Neural progenitor cell (in vitro differentiated cells): ENCODE measurements at regions not wholly inside any gene's neighbourhood (a gene's known extent, or its start where the extent isn't known, plus 50 kb on each side); places are given as distances from the start of the nearest gene placed in this dataset.

ENCODE experiments used
- EZH2 ChIP-seq: fragments of 200-600 bp; sonication (generic); IDR thresholded peaks from 2 replicates; pipeline ENCODE4 v1.6.1; 2017; ENCODE audit warnings: antibody characterized with exemption, mild to moderate bottlenecking, moderate library complexity
- EZH2phosphoT487 ChIP-seq: fragments of 200-600 bp; sonication (generic); IDR thresholded peaks from 2 replicates; pipeline ENCODE4 v1.6.1; 2017; ENCODE audit warnings: antibody characterized with exemption
- TF ChIP-seq, protein P1 (sequence below): fragments of 200-600 bp; sonication (generic); IDR thresholded peaks from 2 replicates; pipeline ENCODE4 v1.5.1; 2017; ENCODE audit warnings: antibody characterized with exemption, mild to moderate bottlenecking

DNA sequence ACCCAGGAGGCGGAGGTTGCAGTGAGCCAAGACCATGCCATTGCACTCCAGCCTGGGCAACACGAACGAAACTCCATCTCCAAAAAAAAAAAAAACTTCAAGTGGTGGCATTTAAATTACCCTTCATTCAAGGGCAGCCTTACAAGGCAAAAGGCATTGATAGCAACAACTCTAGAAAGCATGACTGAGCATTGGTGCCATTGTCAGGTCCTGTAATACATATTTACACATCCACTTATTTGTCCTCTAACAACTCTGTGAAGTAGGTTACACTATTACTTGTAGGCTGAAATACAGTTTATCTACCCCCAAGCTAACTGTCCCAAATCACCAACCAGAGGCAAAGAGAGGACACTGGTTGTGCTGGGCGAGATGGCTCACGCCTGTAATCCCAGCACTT, 52.7 kb upstream of the LARP1 start:
- TF ChIP-seq EZH2 (no peak), EZH2phosphoT487 (no peak)
- TF ChIP-seq, protein P1, sequence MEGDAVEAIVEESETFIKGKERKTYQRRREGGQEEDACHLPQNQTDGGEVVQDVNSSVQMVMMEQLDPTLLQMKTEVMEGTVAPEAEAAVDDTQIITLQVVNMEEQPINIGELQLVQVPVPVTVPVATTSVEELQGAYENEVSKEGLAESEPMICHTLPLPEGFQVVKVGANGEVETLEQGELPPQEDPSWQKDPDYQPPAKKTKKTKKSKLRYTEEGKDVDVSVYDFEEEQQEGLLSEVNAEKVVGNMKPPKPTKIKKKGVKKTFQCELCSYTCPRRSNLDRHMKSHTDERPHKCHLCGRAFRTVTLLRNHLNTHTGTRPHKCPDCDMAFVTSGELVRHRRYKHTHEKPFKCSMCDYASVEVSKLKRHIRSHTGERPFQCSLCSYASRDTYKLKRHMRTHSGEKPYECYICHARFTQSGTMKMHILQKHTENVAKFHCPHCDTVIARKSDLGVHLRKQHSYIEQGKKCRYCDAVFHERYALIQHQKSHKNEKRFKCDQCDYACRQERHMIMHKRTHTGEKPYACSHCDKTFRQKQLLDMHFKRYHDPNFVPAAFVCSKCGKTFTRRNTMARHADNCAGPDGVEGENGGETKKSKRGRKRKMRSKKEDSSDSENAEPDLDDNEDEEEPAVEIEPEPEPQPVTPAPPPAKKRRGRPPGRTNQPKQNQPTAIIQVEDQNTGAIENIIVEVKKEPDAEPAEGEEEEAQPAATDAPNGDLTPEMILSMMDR = no peak
